GM13977 (cell line): ENCODE measurements at regions not wholly inside any gene's neighbourhood (a gene's known extent, or its start where the extent isn't known, plus 50 kb on each side); places are given as distances from the start of the nearest gene placed in this dataset.

Experiments
- DNase-seq: peaks from one replicate; pipeline ENCODE4 v3.0.0; 2012; ENCODE audit warnings: low spot score
- CTCF ChIP-seq: IDR thresholded peaks from 2 replicates; pipeline ENCODE4 v1.5.1; 2012; ENCODE audit warnings: mild to moderate bottlenecking, control low read depth; ENCODE audit not compliant: insufficient read depth; ENCODE audit errors: extremely low read depth, missing control alignments
- in situ Hi-C: fragments of 300-500 bp; cut with MboI; formaldehyde crosslinking; loops from one replicate; pipeline ENCODE4 v1.12.0; 2022; ENCODE audit warnings: low sequenced_read_pairs, low pct_unique_long_range_greater_than_20kb, mixed read lengths, inconsistent platforms; ENCODE audit not compliant: unreplicated experiment

- in situ Hi-C loops, result no loop called here
- no peak for TF ChIP-seq CTCF
- no peak for DNase-seq
Observed at GRCh38 chr15:69574506-69574905, 121.9 kb downstream of the RPLP1 start.

GRCh38 chr15:69575387-69575786 lies 122.8 kb downstream of the RPLP1 start:
- no peak for TF ChIP-seq CTCF
- DNase-seq, result no peak
- in situ Hi-C loops, result no loop called here

- in situ Hi-C loops, result no loop called here
Observed at GRCh38 chr15:69576035-69576526, 123.5 kb downstream of the RPLP1 start.

GRCh38 chr15:69576948-69577351 lies 124.3 kb downstream of the RPLP1 start:
- in situ Hi-C loops, result no loop called here
- no peak for DNase-seq
- no peak for TF ChIP-seq CTCF

More at GRCh38 chr15:69576035-69576526, 123.5 kb downstream of the RPLP1 start:
- peak; percentile 61 for TF ChIP-seq CTCF
- DNase-seq, result peak; percentile 38

GRCh38 chr15:69577397-69577796 lies 124.8 kb downstream of the RPLP1 start:
- DNase-seq, result no peak
- in situ Hi-C loops, result no loop called here
- no peak for TF ChIP-seq CTCF

GRCh38 chr15:69578252-69578651 lies 125.6 kb downstream of the RPLP1 start:
- no peak for TF ChIP-seq CTCF
- no peak for DNase-seq
- in situ Hi-C loops, result no loop called here
